ENCODE measurements at regions not wholly inside any gene's neighbourhood (a gene's known extent, or its start where the extent isn't known, plus 50 kb on each side); places are given as distances from the start of the nearest gene placed in this dataset.

GRCh38 chrX:95626748-95627147 is 1057.9 kb upstream of the DIAPH2 start:
- TF ChIP-seq CTCF (IDR thresholded peaks at IDR 0.05) (no peak), POLR2A (IDR thresholded peaks at IDR 0.05) (no peak)

Measured in adrenal gland (tissue), 5 donors.